ENCODE measurements at regions not wholly inside any gene's neighbourhood (a gene's known extent, or its start where the extent isn't known, plus 50 kb on each side); places are given as distances from the start of the nearest gene placed in this dataset.

- Histone ChIP-seq H3K27ac (no peak overlapping the region), H3K9me3 (no peaks in the 10 kb centered on the region), H3K4me3 (no peak overlapping the region), H3K4me1 (no peaks in the 10 kb centered on the region), H3K36me3 (no peaks in the 10 kb centered on the region), H3K27me3 (replicated peaks in 1 of 7) (no peaks in the 10 kb centered on the region)
- no peak for DNase-seq
- TF ChIP-seq POLR2A (IDR thresholded peaks at IDR 0.05) (no peak), CTCF (IDR thresholded peaks at IDR 0.05 in 8 of 11, conservative IDR thresholded peaks at IDR 0.05 in 3 of 11) (no peak), POLR2AphosphoS5 (IDR thresholded peaks at IDR 0.05) (no peak)
- intact Hi-C loops (cut with DNase I; ENCODE audit: low total_unique reads): no loop called here
Measured at GRCh38 chr4:133593764-133594163, 444.7 kb downstream of the PCDH10 start.

DNA sequence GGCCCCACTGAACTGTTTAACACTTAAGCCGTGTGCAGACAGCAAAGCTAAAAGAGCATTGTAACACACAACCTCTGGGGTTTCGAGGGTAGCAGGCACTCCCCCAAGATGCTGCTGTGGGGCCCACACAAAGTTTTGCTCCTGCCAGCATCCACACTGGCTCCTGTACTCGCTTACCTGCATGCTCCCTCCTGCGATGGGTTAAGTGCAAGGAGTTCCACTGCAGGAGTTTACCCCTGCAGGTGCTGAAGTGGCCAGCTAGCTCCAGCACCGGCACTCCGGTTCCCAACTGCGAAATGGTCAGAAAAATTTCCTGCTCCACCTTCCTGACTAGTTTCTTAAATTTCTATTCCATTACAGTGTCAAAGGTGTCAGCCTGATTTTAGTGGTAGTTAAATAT is 443.5 kb downstream of the PCDH10 start:
- intact Hi-C loops (cut with DNase I; ENCODE audit: low total_unique reads): no loop called here
- no peaks in the 10 kb centered on the region for H3K4me1 ChIP-seq
- no peak overlapping the region for H3K27ac ChIP-seq
- WGBS, 5 donors: 72 to 84% (median 80%) methylated on average over 7 of the region's 7 CpGs
- TF ChIP-seq POLR2A (IDR thresholded peaks at IDR 0.05) (no peak), POLR2AphosphoS5 (IDR thresholded peaks at IDR 0.05) (no peak), CTCF (IDR thresholded peaks at IDR 0.05 in 8 of 11, conservative IDR thresholded peaks at IDR 0.05 in 3 of 11) (no peak)
- H3K36me3 ChIP-seq: no peaks in the 10 kb centered on the region
- H3K27me3 ChIP-seq (replicated peaks in 1 of 7): no peaks in the 10 kb centered on the region
- H3K4me3 ChIP-seq: no peak overlapping the region
- DNase-seq: no peak
- H3K9me3 ChIP-seq: no peaks in the 10 kb centered on the region

DNA sequence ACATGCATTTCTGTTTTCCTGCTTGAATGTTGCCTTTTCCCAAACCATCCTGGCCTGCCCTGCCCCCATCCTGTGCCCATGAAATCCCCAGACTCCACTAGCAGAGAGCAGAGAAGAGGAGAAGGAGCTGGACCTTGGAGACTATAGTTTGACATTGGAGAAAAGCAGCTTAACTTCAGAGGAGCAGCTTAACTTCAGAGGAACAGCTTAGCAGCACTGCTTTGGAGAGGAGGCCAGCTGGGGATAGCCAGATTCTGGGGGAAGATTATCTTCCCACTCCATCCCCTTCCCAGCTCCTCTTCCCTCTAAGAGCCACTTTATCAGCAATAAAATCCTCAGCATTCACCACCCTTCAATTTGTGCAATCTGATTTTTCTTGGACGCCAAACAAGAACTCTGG is 443.0 kb downstream of the PCDH10 start:
- Histone ChIP-seq H3K27ac (no peak overlapping the region), H3K27me3 (replicated peaks in 1 of 7) (no peaks in the 10 kb centered on the region), H3K36me3 (no peaks in the 10 kb centered on the region), H3K9me3 (no peaks in the 10 kb centered on the region), H3K4me3 (no peak overlapping the region), H3K4me1 (no peaks in the 10 kb centered on the region)
- TF ChIP-seq POLR2A (IDR thresholded peaks at IDR 0.05) (no peak), CTCF (IDR thresholded peaks at IDR 0.05 in 8 of 11, conservative IDR thresholded peaks at IDR 0.05 in 3 of 11) (no peak), POLR2AphosphoS5 (IDR thresholded peaks at IDR 0.05) (no peak)
- WGBS, 5 donors: 81 to 96% (median 86%) methylated on average over 1 of the region's 1 CpG
- no peak for DNase-seq
- intact Hi-C loops (cut with DNase I; ENCODE audit: low total_unique reads): no loop called here

GRCh38 chr4:133588306-133588705 is 439.2 kb downstream of the PCDH10 start:
- TF ChIP-seq CTCF (IDR thresholded peaks at IDR 0.05 in 8 of 11, conservative IDR thresholded peaks at IDR 0.05 in 3 of 11): no peak
- TF ChIP-seq POLR2AphosphoS5 (IDR thresholded peaks at IDR 0.05): no peak
- TF ChIP-seq POLR2A (IDR thresholded peaks at IDR 0.05): no peak
- DNase-seq: no peak
- H3K4me1 ChIP-seq: no peaks in the 10 kb centered on the region
- 89 to 96% (median 94%) methylated on average over 2 of the region's 2 CpGs for WGBS, 5 donors
- intact Hi-C loops (cut with DNase I; ENCODE audit: low total_unique reads): no loop called here
- H3K9me3 ChIP-seq: peaks cover 0 to 19% (median 11%) of the 10 kb centered on the region in 8 donors
- no peaks in the 10 kb centered on the region for H3K36me3 ChIP-seq
- no peaks in the 10 kb centered on the region for H3K27me3 ChIP-seq (replicated peaks in 1 of 7)
- H3K27ac ChIP-seq: no peak overlapping the region
- H3K4me3 ChIP-seq: no peak overlapping the region
